ENCODE measurements at regions not wholly inside any gene's neighbourhood (a gene's known extent, or its start where the extent isn't known, plus 50 kb on each side); places are given as distances from the start of the nearest gene placed in this dataset.

- H3K4me1 ChIP-seq, result no peaks in the 10 kb centered on the region
- TF ChIP-seq POLR2A (IDR thresholded peaks at IDR 0.05) (no peak), CTCF (IDR thresholded peaks at IDR 0.05) (no peak)
- intact Hi-C loops (cut with DNase I; ENCODE audit: low total_unique reads), result no loop called here
- no peaks in the 10 kb centered on the region for H3K9me3 ChIP-seq
- H3K27ac ChIP-seq, result no peak overlapping the region
- 82 to 92% methylated on average over 5 of the region's 5 CpGs for WGBS, 2 donors
- no peak for DNase-seq
- H3K4me3 ChIP-seq, result no peak overlapping the region
- H3K27me3 ChIP-seq, result no peaks in the 10 kb centered on the region
- no peaks in the 10 kb centered on the region for H3K36me3 ChIP-seq (ENCODE audit: low read depth, missing control alignments)
These were observed 600.2 kb upstream of the GRM7 start for GRCh38 chr3:6260551-6261191.

- DNase-seq, result no peak
- intact Hi-C loops (cut with DNase I; ENCODE audit: low total_unique reads), result no loop called here
- H3K36me3 ChIP-seq (ENCODE audit: low read depth, missing control alignments), result no peaks in the 10 kb centered on the region
- TF ChIP-seq POLR2A (IDR thresholded peaks at IDR 0.05), result no peak
- no peak for TF ChIP-seq CTCF (IDR thresholded peaks at IDR 0.05)
- 59 to 64% methylated on average over 2 of the region's 2 CpGs for WGBS, 2 donors
- no peak overlapping the region for H3K4me3 ChIP-seq
- H3K4me1 ChIP-seq, result no peaks in the 10 kb centered on the region
- no peaks in the 10 kb centered on the region for H3K27me3 ChIP-seq
- no peak overlapping the region for H3K27ac ChIP-seq
- H3K9me3 ChIP-seq, result no peaks in the 10 kb centered on the region
These were observed 598.9 kb upstream of the GRM7 start for GRCh38 chr3:6262010-6262409.

GRCh38 chr3:6264036-6264435 is 596.9 kb upstream of the GRM7 start:
- 80 to 91% methylated on average over 1 of the region's 1 CpG for WGBS, 2 donors
- intact Hi-C loops (cut with DNase I; ENCODE audit: low total_unique reads), result no loop called here
- Histone ChIP-seq H3K4me1 (no peaks in the 10 kb centered on the region), H3K27ac (no peak overlapping the region), H3K27me3 (no peaks in the 10 kb centered on the region), H3K9me3 (no peaks in the 10 kb centered on the region), H3K36me3 (ENCODE audit: low read depth, missing control alignments) (no peaks in the 10 kb centered on the region), H3K4me3 (no peak overlapping the region)
- TF ChIP-seq CTCF (IDR thresholded peaks at IDR 0.05) (no peak), POLR2A (IDR thresholded peaks at IDR 0.05) (no peak)
- DNase-seq, result no peak

GRCh38 chr3:6264906-6265305 is 596.0 kb upstream of the GRM7 start:
- H3K4me3 ChIP-seq, result no peak overlapping the region
- TF ChIP-seq CTCF (IDR thresholded peaks at IDR 0.05), result no peak
- no peak for TF ChIP-seq POLR2A (IDR thresholded peaks at IDR 0.05)
- H3K27me3 ChIP-seq, result no peaks in the 10 kb centered on the region
- 80 to 83% methylated on average over 1 of the region's 1 CpG for WGBS, 2 donors
- no peak overlapping the region for H3K27ac ChIP-seq
- no peaks in the 10 kb centered on the region for H3K36me3 ChIP-seq (ENCODE audit: low read depth, missing control alignments)
- H3K4me1 ChIP-seq, result no peaks in the 10 kb centered on the region
- intact Hi-C loops (cut with DNase I; ENCODE audit: low total_unique reads), result no loop called here
- DNase-seq, result no peak
- no peaks in the 10 kb centered on the region for H3K9me3 ChIP-seq

- Histone ChIP-seq H3K4me3 (no peak overlapping the region), H3K27me3 (no peaks in the 10 kb centered on the region), H3K9me3 (no peaks in the 10 kb centered on the region), H3K4me1 (no peaks in the 10 kb centered on the region), H3K27ac (no peak overlapping the region), H3K36me3 (ENCODE audit: low read depth, missing control alignments) (no peaks in the 10 kb centered on the region)
- DNase-seq, result no peak
- no peak for TF ChIP-seq CTCF (IDR thresholded peaks at IDR 0.05)
- TF ChIP-seq POLR2A (IDR thresholded peaks at IDR 0.05), result no peak
- WGBS, 2 donors, result 78 to 84% methylated on average over 5 of the region's 5 CpGs
- intact Hi-C loops (cut with DNase I; ENCODE audit: low total_unique reads), result no loop called here
These were observed 594.8 kb upstream of the GRM7 start for GRCh38 chr3:6266135-6266534.

Measured in testis (tissue), 2 donors.